OCI-LY1 (cell line): ENCODE measurements at regions not wholly inside any gene's neighbourhood (a gene's known extent, or its start where the extent isn't known, plus 50 kb on each side); places are given as distances from the start of the nearest gene placed in this dataset.

Experiments used
- H2AFZ ChIP-seq: fragments of 200-600 bp; sonication (generic), shearing (Covaris generic); 2 replicates; pipeline ENCODE4 v1.6.0; 2014; ENCODE audit warnings: antibody characterized with exemption, mild to moderate bottlenecking, low read length
- H3F3A ChIP-seq: fragments of 200-600 bp; sonication (generic), shearing (Covaris generic); 2 replicates; pipeline ENCODE4 v1.6.0; 2014; ENCODE audit warnings: mild to moderate bottlenecking, antibody characterized with exemption, low read length, moderate library complexity; ENCODE audit not compliant: insufficient read depth
- H3K27ac ChIP-seq: fragments of 200-600 bp; sonication (generic); 2 replicates; pipeline ENCODE4 v1.5.1; 2014; ENCODE audit warnings: low read length, mixed run types, mild to moderate bottlenecking, low read depth; ENCODE audit not compliant: poor library complexity, severe bottlenecking
- H3K27me3 ChIP-seq: fragments of 200-600 bp; sonication (generic); 2 replicates; pipeline ENCODE4 v1.6.0; 2014; ENCODE audit warnings: antibody characterized with exemption, mild to moderate bottlenecking, low read length, moderate library complexity; ENCODE audit not compliant: insufficient read depth
- H3K36me3 ChIP-seq: fragments of 200-600 bp; sonication (generic); 2 replicates; pipeline ENCODE4 v1.6.1; 2014; ENCODE audit warnings: mild to moderate bottlenecking, antibody characterized with exemption, low read length, moderate library complexity, mixed read lengths; ENCODE audit not compliant: insufficient read depth
- H3K4me1 ChIP-seq: fragments of 200-600 bp; sonication (generic); 2 replicates; pipeline ENCODE4 v1.5.1; 2014; ENCODE audit warnings: mild to moderate bottlenecking, low read length, moderate library complexity; ENCODE audit not compliant: insufficient read depth, severe bottlenecking
- H3K4me2 ChIP-seq: fragments of 200-600 bp; sonication (generic), shearing (Covaris generic); 2 replicates; pipeline ENCODE4 v1.6.1; 2014; ENCODE audit warnings: low read length
- H3K4me3 ChIP-seq: fragments of 200-600 bp; sonication (generic); 2 replicates; pipeline ENCODE4 v1.5.1; 2014; ENCODE audit warnings: low read length, low read depth, mild to moderate bottlenecking, mixed read lengths; ENCODE audit not compliant: poor library complexity, severe bottlenecking
- H3K79me2 ChIP-seq: fragments of 200-600 bp; shearing (Covaris generic); 2 replicates; pipeline ENCODE4 v1.6.1; 2016; ENCODE audit warnings: mixed run types, low read length, mixed read lengths; ENCODE audit not compliant: insufficient read depth
- H3K9ac ChIP-seq: fragments of 200-600 bp; sonication (generic), shearing (Covaris generic); 2 replicates; pipeline ENCODE4 v1.6.1; 2014; ENCODE audit warnings: mild to moderate bottlenecking, low read length, mixed read lengths
- H3K9me2 ChIP-seq: fragments of 200-600 bp; sonication (generic), shearing (Covaris generic); 2 replicates; pipeline ENCODE4 v1.6.1; 2014; ENCODE audit warnings: low read depth, mild to moderate bottlenecking, low read length, mixed read lengths
- H3K9me3 ChIP-seq: fragments of 200-600 bp; shearing (Covaris generic); 2 replicates; pipeline ENCODE4 v1.6.1; 2014; ENCODE audit warnings: low read length, mixed read lengths
- H4K20me1 ChIP-seq: fragments of 200-600 bp; sonication (generic), shearing (Covaris generic); 2 replicates; pipeline ENCODE4 v1.6.0; 2016; ENCODE audit warnings: mild to moderate bottlenecking, low read length; ENCODE audit not compliant: insufficient read depth
- EZH2 ChIP-seq: fragments of 200-600 bp; sonication (generic), shearing (Covaris generic); IDR thresholded peaks from 2 replicates; pipeline ENCODE4 v1.8.0; 2017; ENCODE audit warnings: borderline replicate concordance, mixed run types, mild to moderate bottlenecking, antibody characterized with exemption, low read length, moderate library complexity, mixed read lengths
- TF ChIP-seq, protein P1 (sequence below): fragments of 200-600 bp; sonication (generic), shearing (Covaris generic); IDR thresholded peaks from 2 replicates; pipeline ENCODE4 v1.5.1; 2017; ENCODE audit warnings: mild to moderate bottlenecking, antibody characterized with exemption, low read length, moderate library complexity, mixed read lengths

DNA sequence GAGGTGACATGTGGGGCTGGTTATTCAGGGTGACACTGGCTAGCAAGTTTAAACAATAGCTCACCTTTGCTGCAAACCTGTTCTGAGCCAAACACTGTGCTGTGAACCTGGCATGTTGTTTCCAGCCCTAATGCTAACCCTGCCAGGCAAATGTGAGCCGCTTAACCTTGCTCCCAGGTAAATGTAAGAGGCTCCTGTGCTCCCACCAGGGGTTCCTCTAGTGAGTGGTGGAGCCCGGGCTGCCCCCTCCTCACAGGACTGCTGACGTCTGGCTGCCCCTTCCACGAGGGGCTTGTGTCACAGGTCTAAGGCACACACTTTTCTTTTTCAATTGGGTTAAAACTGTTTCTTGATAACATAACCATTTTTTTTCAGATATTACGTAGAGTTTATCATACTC lies 223.7 kb downstream of the DCDC2C start:
- Histone ChIP-seq H3K9ac (no peak overlapping the region), H3F3A (no peaks in the 10 kb centered on the region), H3K4me1 (no peaks in the 10 kb centered on the region), H3K4me3 (no peak overlapping the region), H3K27ac (no peak overlapping the region), H3K36me3 (no peaks in the 10 kb centered on the region), H2AFZ (no peak overlapping the region), H4K20me1 (no peaks in the 10 kb centered on the region), H3K9me3 (no peaks in the 10 kb centered on the region), H3K79me2 (no peaks in the 10 kb centered on the region), H3K27me3 (no peaks in the 10 kb centered on the region), H3K4me2 (no peak overlapping the region), H3K9me2 (no peaks in the 10 kb centered on the region)
- TF ChIP-seq EZH2: no peak
- TF ChIP-seq, protein P1, sequence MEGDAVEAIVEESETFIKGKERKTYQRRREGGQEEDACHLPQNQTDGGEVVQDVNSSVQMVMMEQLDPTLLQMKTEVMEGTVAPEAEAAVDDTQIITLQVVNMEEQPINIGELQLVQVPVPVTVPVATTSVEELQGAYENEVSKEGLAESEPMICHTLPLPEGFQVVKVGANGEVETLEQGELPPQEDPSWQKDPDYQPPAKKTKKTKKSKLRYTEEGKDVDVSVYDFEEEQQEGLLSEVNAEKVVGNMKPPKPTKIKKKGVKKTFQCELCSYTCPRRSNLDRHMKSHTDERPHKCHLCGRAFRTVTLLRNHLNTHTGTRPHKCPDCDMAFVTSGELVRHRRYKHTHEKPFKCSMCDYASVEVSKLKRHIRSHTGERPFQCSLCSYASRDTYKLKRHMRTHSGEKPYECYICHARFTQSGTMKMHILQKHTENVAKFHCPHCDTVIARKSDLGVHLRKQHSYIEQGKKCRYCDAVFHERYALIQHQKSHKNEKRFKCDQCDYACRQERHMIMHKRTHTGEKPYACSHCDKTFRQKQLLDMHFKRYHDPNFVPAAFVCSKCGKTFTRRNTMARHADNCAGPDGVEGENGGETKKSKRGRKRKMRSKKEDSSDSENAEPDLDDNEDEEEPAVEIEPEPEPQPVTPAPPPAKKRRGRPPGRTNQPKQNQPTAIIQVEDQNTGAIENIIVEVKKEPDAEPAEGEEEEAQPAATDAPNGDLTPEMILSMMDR: no peak

DNA sequence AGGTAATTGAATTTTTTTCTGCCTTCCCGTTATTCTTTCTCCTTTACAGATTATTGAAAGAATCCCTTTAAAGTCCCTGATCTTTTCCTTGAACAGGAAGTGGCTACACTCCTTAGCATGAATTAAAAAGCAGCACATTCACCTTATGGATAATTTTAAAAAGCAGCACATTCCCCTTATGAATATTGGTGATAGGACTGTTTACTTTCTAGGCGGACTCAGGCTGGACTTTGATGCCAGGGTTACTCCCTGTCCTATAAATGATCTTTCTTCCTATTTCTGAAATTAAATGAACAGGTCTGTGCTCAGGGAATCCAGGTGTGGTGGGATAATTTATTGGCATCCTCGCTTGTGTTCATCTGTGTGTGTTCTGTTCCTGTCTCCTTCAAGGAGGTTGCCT lies 226.0 kb downstream of the DCDC2C start:
- Histone ChIP-seq H3K27me3 (no peaks in the 10 kb centered on the region), H3K79me2 (no peaks in the 10 kb centered on the region), H3K4me2 (no peak overlapping the region), H3F3A (no peaks in the 10 kb centered on the region), H3K36me3 (no peaks in the 10 kb centered on the region), H3K27ac (no peak overlapping the region), H3K4me1 (no peaks in the 10 kb centered on the region), H3K9me3 (no peaks in the 10 kb centered on the region), H2AFZ (no peak overlapping the region), H4K20me1 (no peaks in the 10 kb centered on the region), H3K4me3 (no peak overlapping the region), H3K9me2 (no peaks in the 10 kb centered on the region), H3K9ac (no peak overlapping the region)
- TF ChIP-seq, protein P1: no peak
- no peak for TF ChIP-seq EZH2

DNA sequence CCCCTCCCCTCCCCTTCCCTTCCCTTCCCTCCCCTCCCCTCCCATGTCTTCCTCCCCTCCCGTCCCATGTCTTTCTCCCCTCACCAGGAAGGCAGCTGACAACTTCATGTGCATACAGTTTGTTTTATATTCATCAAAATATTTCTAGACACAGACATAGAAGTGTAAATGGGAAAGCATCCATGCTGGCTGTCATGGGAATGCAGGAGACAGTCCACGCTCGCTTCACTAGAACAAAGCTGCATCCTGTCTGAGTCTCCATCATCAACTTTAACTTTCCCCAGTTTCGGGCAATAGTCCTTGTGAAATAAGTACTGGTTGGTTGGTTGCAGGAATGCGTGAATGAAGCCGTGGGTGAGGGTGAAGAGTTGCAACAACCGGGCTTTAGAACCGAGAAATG lies 226.9 kb downstream of the DCDC2C start:
- Histone ChIP-seq H4K20me1 (no peaks in the 10 kb centered on the region), H3K9me3 (no peaks in the 10 kb centered on the region)

More for the DNA sequence above, 226.9 kb downstream of the DCDC2C start:
- no peaks in the 10 kb centered on the region for H3K27me3 ChIP-seq
- H3K4me2 ChIP-seq: no peak overlapping the region
- TF ChIP-seq, protein P1: no peak
- no peak for TF ChIP-seq EZH2
- H3K9me2 ChIP-seq: no peaks in the 10 kb centered on the region
- H3K4me1 ChIP-seq: no peaks in the 10 kb centered on the region
- H3K27ac ChIP-seq: no peak overlapping the region
- H3K79me2 ChIP-seq: no peaks in the 10 kb centered on the region
- H2AFZ ChIP-seq: no peak overlapping the region
- no peak overlapping the region for H3K9ac ChIP-seq
- H3F3A ChIP-seq: no peaks in the 10 kb centered on the region
- no peaks in the 10 kb centered on the region for H3K36me3 ChIP-seq
- no peak overlapping the region for H3K4me3 ChIP-seq
